ENCODE measurements at regions not wholly inside any gene's neighbourhood (a gene's known extent, or its start where the extent isn't known, plus 50 kb on each side); places are given as distances from the start of the nearest gene placed in this dataset.

- ATAC-seq (ENCODE audit: low read depth) (no peak), DNase-seq (no peak)
- H3K18ac ChIP-seq (ENCODE audit: low read depth, low read length): no peak overlapping the region
- no peak overlapping the region for H3K4me2 ChIP-seq (ENCODE audit: low read depth, low read length)
- TF ChIP-seq BHLHE40 (IDR thresholded peaks at IDR 0.05; ENCODE audit: low read depth, low read length): no peak
- H3K27ac ChIP-seq (ENCODE audit: insufficient read depth, low read length): no peak overlapping the region
- ChIA-PET POLR2A (ENCODE audit: unreplicated experiment) (no interaction called here), CTCF (no interaction called here)
- no peak overlapping the region for H4K8ac ChIP-seq (ENCODE audit: low read depth in 2 of 2, low read length in 2 of 2)
- no peaks in the 10 kb centered on the region for H3K4me1 ChIP-seq (ENCODE audit: control insufficient read depth, insufficient read depth, low read length)
- intact Hi-C loops (cut with micrococcal nuclease): no loop called here
- no peak overlapping the region for H2BK20ac ChIP-seq (ENCODE audit: low read depth, low read length)
- H3K27me3 ChIP-seq (ENCODE audit: control insufficient read depth, insufficient read depth, low read length): no peaks in the 10 kb centered on the region
- no peak overlapping the region for H3K23ac ChIP-seq (ENCODE audit: low read depth, low read length)
- no peak overlapping the region for H4K5ac ChIP-seq (ENCODE audit: low read depth, low read length)
- BruUV-seq (replicated peaks): no TSS peak
- no peak overlapping the region for H3K9ac ChIP-seq (ENCODE audit: low read depth, low read length)
- no peak overlapping the region for H3K56ac ChIP-seq (ENCODE audit: extremely low read depth, insufficient read depth, low read length)
- no peak overlapping the region for H2BK120ac ChIP-seq (ENCODE audit: low read depth, low read length)
- no peak overlapping the region for H3K14ac ChIP-seq (replicated peaks; ENCODE audit: low read depth, low read length)
- H4K91ac ChIP-seq (ENCODE audit: insufficient read depth, low read depth, low read length): no peak overlapping the region
- H3K4me3 ChIP-seq (ENCODE audit: insufficient read depth, low read depth, low read length): no peak overlapping the region
- H3K79me1 ChIP-seq (ENCODE audit: low read depth in 1 of 2, low read length in 2 of 2): no peaks in the 10 kb centered on the region
- in situ Hi-C loops (cut with MboI; ENCODE audit: low sequenced_read_pairs): no loop called here
- no peak overlapping the region for H2AFZ ChIP-seq (replicated peaks; ENCODE audit: low read length, poor library complexity)
- H2AK5ac ChIP-seq (ENCODE audit: low read depth, low read length): no peak overlapping the region
- no peaks in the 10 kb centered on the region for H3K36me3 ChIP-seq (ENCODE audit: control insufficient read depth, insufficient read depth, low read length)
- no CpG with 5 or more reads among the region's 1 CpG for WGBS, 2 experiments (ENCODE audit: extremely low coverage in 2 of 2, insufficient read length in 1 of 2)
- no peak overlapping the region for H2BK15ac ChIP-seq (ENCODE audit: low read depth, low read length)
- dilution Hi-C loops (cut with HindIII; ENCODE audit: low sequenced_read_pairs, unreplicated experiment): no loop called here
- H2AK9ac ChIP-seq (replicated peaks; ENCODE audit: low read depth, low read length, poor library complexity): no peak overlapping the region
- no peaks in the 10 kb centered on the region for H3K9me1 ChIP-seq (ENCODE audit: insufficient read depth, low read length)
- no peak overlapping the region for H3K4ac ChIP-seq (ENCODE audit: low read depth, low read length)
- no peak overlapping the region for H2BK5ac ChIP-seq (ENCODE audit: low read depth, low read length, poor library complexity, severe bottlenecking)
- H4K20me1 ChIP-seq (ENCODE audit: insufficient read depth, low read length): no peaks in the 10 kb centered on the region
- H3K9me3 ChIP-seq (ENCODE audit: control insufficient read depth, insufficient read depth, low read length): peaks cover 14% of the 10 kb centered on the region; the same call in 1 of the 2 replicates
Measured at GRCh38 chr5:24365406-24365805, 279.4 kb downstream of the CDH10 start.

Data from IMR-90 (cell line).